ENCODE measurements at regions not wholly inside any gene's neighbourhood (a gene's known extent, or its start where the extent isn't known, plus 50 kb on each side); places are given as distances from the start of the nearest gene placed in this dataset.

- peaks cover 6% of the 10 kb centered on the region for H3K4me1 ChIP-seq (ENCODE audit: control insufficient read depth, low read depth, low read length)
- no peaks in the 10 kb centered on the region for H3K27me3 ChIP-seq (ENCODE audit: control insufficient read depth, insufficient read depth, low read length)
- H3K4me3 ChIP-seq (ENCODE audit: low read length): no peak overlapping the region
- H3K9me3 ChIP-seq (ENCODE audit: control insufficient read depth, low read depth, low read length): no peaks in the 10 kb centered on the region
- no peak overlapping the region for H3K9ac ChIP-seq (ENCODE audit: low read length)
- H3K27ac ChIP-seq (ENCODE audit: low read length): no peak overlapping the region
- H3K36me3 ChIP-seq (ENCODE audit: control insufficient read depth, low read depth, low read length): no peaks in the 10 kb centered on the region
Measured at GRCh38 chr2:106572541-106573450, 85.6 kb downstream of the CD8B2 start.

GRCh38 chr2:106573773-106574172, 86.6 kb downstream of the CD8B2 start:
- no peaks in the 10 kb centered on the region for H3K27me3 ChIP-seq (ENCODE audit: control insufficient read depth, insufficient read depth, low read length)
- peaks cover 6% of the 10 kb centered on the region for H3K4me1 ChIP-seq (ENCODE audit: control insufficient read depth, low read depth, low read length)
- H3K9ac ChIP-seq (ENCODE audit: low read length): no peak overlapping the region
- H3K27ac ChIP-seq (ENCODE audit: low read length): no peak overlapping the region
- H3K36me3 ChIP-seq (ENCODE audit: control insufficient read depth, low read depth, low read length): no peaks in the 10 kb centered on the region
- H3K9me3 ChIP-seq (ENCODE audit: control insufficient read depth, low read depth, low read length): no peaks in the 10 kb centered on the region
- H3K4me3 ChIP-seq (ENCODE audit: low read length): no peak overlapping the region

- H3K36me3 ChIP-seq (ENCODE audit: control insufficient read depth, low read depth, low read length): no peaks in the 10 kb centered on the region
- no peak overlapping the region for H3K9ac ChIP-seq (ENCODE audit: low read length)
- H3K9me3 ChIP-seq (ENCODE audit: control insufficient read depth, low read depth, low read length): no peaks in the 10 kb centered on the region
- H3K27ac ChIP-seq (ENCODE audit: low read length): no peak overlapping the region
- peaks cover 2% of the 10 kb centered on the region for H3K27me3 ChIP-seq (ENCODE audit: control insufficient read depth, insufficient read depth, low read length)
- peaks cover 6% of the 10 kb centered on the region for H3K4me1 ChIP-seq (ENCODE audit: control insufficient read depth, low read depth, low read length)
- H3K4me3 ChIP-seq (ENCODE audit: low read length): peak overlapping the region; percentile 17
Measured at GRCh38 chr2:106575955-106576354, 88.8 kb downstream of the CD8B2 start.

GRCh38 chr2:106577255-106577651, 90.1 kb downstream of the CD8B2 start:
- Histone ChIP-seq H3K4me1 (ENCODE audit: control insufficient read depth, low read depth, low read length) (peaks cover 6% of the 10 kb centered on the region), H3K36me3 (ENCODE audit: control insufficient read depth, low read depth, low read length) (no peaks in the 10 kb centered on the region), H3K9me3 (ENCODE audit: control insufficient read depth, low read depth, low read length) (no peaks in the 10 kb centered on the region), H3K4me3 (ENCODE audit: low read length) (no peak overlapping the region), H3K9ac (ENCODE audit: low read length) (no peak overlapping the region), H3K27ac (ENCODE audit: low read length) (no peak overlapping the region), H3K27me3 (ENCODE audit: control insufficient read depth, insufficient read depth, low read length) (peaks cover 15% of the 10 kb centered on the region)

DNA sequence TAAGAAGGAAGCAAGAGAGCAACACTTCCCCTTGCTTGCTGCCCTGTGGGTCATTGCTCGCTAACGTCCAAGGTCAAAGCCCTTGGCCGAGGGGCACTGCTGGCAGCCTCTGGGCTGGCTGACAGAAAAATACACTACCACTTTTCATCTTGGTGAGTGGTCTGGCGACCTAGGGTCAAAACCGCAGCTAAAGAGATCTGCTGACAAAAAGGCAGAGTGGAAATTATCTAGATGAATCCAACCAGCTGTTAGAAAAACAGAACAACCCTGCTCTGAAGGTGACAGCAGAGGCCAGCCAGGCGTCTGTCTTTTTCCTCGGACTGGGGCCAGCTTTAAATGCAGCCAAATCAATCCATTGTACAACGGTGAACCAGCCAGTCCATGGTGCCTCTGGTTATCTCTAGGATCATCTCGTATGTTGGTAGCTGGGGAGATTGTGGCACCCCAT, 92.6 kb downstream of the CD8B2 start:
- Histone ChIP-seq H3K27ac (ENCODE audit: low read length) (no peak overlapping the region), H3K27me3 (ENCODE audit: control insufficient read depth, insufficient read depth, low read length) (peaks cover 15% of the 10 kb centered on the region), H3K36me3 (ENCODE audit: control insufficient read depth, low read depth, low read length) (no peaks in the 10 kb centered on the region), H3K9ac (ENCODE audit: low read length) (no peak overlapping the region), H3K4me1 (ENCODE audit: control insufficient read depth, low read depth, low read length) (peaks cover 6% of the 10 kb centered on the region), H3K4me3 (ENCODE audit: low read length) (no peak overlapping the region), H3K9me3 (ENCODE audit: control insufficient read depth, low read depth, low read length) (no peaks in the 10 kb centered on the region)

DNA sequence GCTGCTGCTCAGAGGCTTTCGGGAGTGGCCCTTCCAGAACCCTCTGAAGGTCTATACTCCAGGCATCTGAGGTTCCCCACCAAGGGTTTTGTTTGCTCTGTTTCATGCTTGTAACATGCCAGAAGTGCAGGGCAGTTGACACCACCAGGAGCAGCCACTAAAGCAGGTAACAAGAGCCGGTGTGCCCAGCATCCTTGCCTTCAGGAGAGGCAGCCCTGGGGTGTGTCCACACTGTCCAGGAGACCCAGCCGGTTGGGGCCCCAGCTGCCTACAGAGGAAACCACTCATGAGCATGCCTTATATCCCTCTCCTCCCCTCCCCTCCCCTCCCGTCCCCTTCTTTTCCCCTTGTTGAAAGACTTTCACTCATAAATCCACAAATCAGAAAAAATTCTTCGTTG, 93.1 kb downstream of the CD8B2 start:
- H3K27ac ChIP-seq (ENCODE audit: low read length): no peak overlapping the region
- no peak overlapping the region for H3K4me3 ChIP-seq (ENCODE audit: low read length)
- H3K36me3 ChIP-seq (ENCODE audit: control insufficient read depth, low read depth, low read length): no peaks in the 10 kb centered on the region
- peaks cover 6% of the 10 kb centered on the region for H3K4me1 ChIP-seq (ENCODE audit: control insufficient read depth, low read depth, low read length)
- H3K9me3 ChIP-seq (ENCODE audit: control insufficient read depth, low read depth, low read length): no peaks in the 10 kb centered on the region
- peaks cover 15% of the 10 kb centered on the region for H3K27me3 ChIP-seq (ENCODE audit: control insufficient read depth, insufficient read depth, low read length)
- no peak overlapping the region for H3K9ac ChIP-seq (ENCODE audit: low read length)

DNA sequence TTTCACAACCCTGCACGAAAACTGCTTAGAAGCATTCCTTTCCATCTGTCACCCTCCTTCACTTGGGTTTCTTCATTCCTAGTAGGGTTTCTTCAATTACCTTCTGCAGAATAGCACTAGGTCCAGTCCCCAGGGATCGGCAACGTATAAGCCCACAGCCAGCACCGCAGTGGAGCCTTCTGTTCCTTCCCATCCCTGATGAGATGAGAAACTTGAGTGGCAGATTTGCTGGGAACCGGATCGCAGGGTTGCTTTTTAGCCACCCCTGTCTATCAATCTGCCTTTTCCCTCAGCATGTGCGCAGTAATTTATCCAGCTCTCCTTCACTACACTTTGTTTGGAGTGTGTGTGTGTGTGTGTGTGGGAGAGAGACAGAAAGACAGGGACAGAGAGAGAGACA, 94.2 kb downstream of the CD8B2 start:
- H3K9ac ChIP-seq (ENCODE audit: low read length): no peak overlapping the region
- no peaks in the 10 kb centered on the region for H3K9me3 ChIP-seq (ENCODE audit: control insufficient read depth, low read depth, low read length)
- no peaks in the 10 kb centered on the region for H3K36me3 ChIP-seq (ENCODE audit: control insufficient read depth, low read depth, low read length)
- H3K27ac ChIP-seq (ENCODE audit: low read length): no peak overlapping the region
- H3K4me3 ChIP-seq (ENCODE audit: low read length): no peak overlapping the region
- peaks cover 2% of the 10 kb centered on the region for H3K4me1 ChIP-seq (ENCODE audit: control insufficient read depth, low read depth, low read length)
- H3K27me3 ChIP-seq (ENCODE audit: control insufficient read depth, insufficient read depth, low read length): peaks cover 15% of the 10 kb centered on the region

- Histone ChIP-seq H3K9me3 (ENCODE audit: control insufficient read depth, low read depth, low read length) (no peaks in the 10 kb centered on the region), H3K27me3 (ENCODE audit: control insufficient read depth, insufficient read depth, low read length) (peaks cover 15% of the 10 kb centered on the region), H3K4me1 (ENCODE audit: control insufficient read depth, low read depth, low read length) (no peaks in the 10 kb centered on the region), H3K36me3 (ENCODE audit: control insufficient read depth, low read depth, low read length) (no peaks in the 10 kb centered on the region), H3K9ac (ENCODE audit: low read length) (no peak overlapping the region), H3K27ac (ENCODE audit: low read length) (no peak overlapping the region), H3K4me3 (ENCODE audit: low read length) (peak overlapping the region; percentile 68)
Measured at GRCh38 chr2:106581755-106582147, 94.6 kb downstream of the CD8B2 start.

- Histone ChIP-seq H3K4me1 (ENCODE audit: control insufficient read depth, low read depth, low read length) (no peaks in the 10 kb centered on the region), H3K27me3 (ENCODE audit: control insufficient read depth, insufficient read depth, low read length) (peaks cover 15% of the 10 kb centered on the region), H3K9ac (ENCODE audit: low read length) (peak overlapping the region; percentile 23), H3K27ac (ENCODE audit: low read length) (no peak overlapping the region), H3K9me3 (ENCODE audit: control insufficient read depth, low read depth, low read length) (no peaks in the 10 kb centered on the region), H3K36me3 (ENCODE audit: control insufficient read depth, low read depth, low read length) (no peaks in the 10 kb centered on the region), H3K4me3 (ENCODE audit: low read length) (peak overlapping the region; percentile 68)
Measured at GRCh38 chr2:106582148-106583143, 95.3 kb downstream of the CD8B2 start.

DNA sequence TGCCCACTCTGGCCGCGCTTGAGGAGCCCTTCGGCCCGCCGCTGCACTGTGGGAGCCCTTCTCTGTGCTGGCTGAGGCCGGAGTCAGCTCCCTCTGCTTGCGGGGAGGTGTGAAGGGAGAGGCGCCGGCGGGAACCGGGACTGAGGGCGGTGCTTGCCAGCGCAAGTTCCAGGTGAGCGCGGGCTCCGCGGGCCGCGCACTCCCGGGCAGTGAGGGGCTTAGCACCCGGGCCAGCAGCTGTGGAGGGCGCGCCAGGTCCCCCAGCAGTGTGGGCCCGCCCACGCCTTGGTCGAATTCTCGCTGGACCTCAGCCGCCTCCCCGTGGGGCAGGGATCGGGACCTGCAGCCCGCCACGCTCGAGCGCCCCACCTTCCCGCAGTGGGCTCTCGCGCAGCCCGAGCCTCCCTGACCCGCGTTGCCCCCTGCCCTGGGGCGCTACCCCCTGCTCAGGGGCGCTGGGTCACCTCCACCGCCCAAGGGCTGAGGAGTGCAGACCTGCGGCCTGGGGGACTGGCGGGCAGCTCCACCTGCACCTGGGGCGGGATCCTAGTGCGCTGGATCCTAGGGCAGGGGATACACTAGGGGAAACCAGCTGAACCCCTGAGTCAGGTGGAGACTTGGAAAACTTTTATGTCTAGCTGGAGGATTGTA, 97.3 kb downstream of the CD8B2 start:
- Histone ChIP-seq H3K27ac (ENCODE audit: low read length) (no peak overlapping the region), H3K9me3 (ENCODE audit: control insufficient read depth, low read depth, low read length) (no peaks in the 10 kb centered on the region), H3K4me1 (ENCODE audit: control insufficient read depth, low read depth, low read length) (no peaks in the 10 kb centered on the region), H3K36me3 (ENCODE audit: control insufficient read depth, low read depth, low read length) (no peaks in the 10 kb centered on the region), H3K9ac (ENCODE audit: low read length) (no peak overlapping the region), H3K4me3 (ENCODE audit: low read length) (no peak overlapping the region), H3K27me3 (ENCODE audit: control insufficient read depth, insufficient read depth, low read length) (peaks cover 15% of the 10 kb centered on the region)

GRCh38 chr2:106596844-106597243, 109.7 kb downstream of the CD8B2 start:
- Histone ChIP-seq H3K4me3 (ENCODE audit: low read length) (no peak overlapping the region), H3K9me3 (ENCODE audit: control insufficient read depth, low read depth, low read length) (no peaks in the 10 kb centered on the region), H3K27me3 (ENCODE audit: control insufficient read depth, insufficient read depth, low read length) (no peaks in the 10 kb centered on the region), H3K9ac (ENCODE audit: low read length) (no peak overlapping the region), H3K36me3 (ENCODE audit: control insufficient read depth, low read depth, low read length) (no peaks in the 10 kb centered on the region), H3K4me1 (ENCODE audit: control insufficient read depth, low read depth, low read length) (no peaks in the 10 kb centered on the region), H3K27ac (ENCODE audit: low read length) (no peak overlapping the region)
